Tibial nerve (tissue), 4 donors: ENCODE measurements at regions not wholly inside any gene's neighbourhood (a gene's known extent, or its start where the extent isn't known, plus 50 kb on each side); places are given as distances from the start of the nearest gene placed in this dataset.
A peak's percentile ranks its signal among the peaks of the same experiment; 100 is the strongest.

Experiments used
- DNase-seq, 2 donors: peaks; one replicate each; pipeline ENCODE4 v3.0.0-alpha.2; 2019; ENCODE audit warnings: low spot score in 2 of 2
- H3K27ac ChIP-seq, 4 donors: fragments of 200-600 bp; sonication (generic) in 3 of 4; one replicate each; pipeline ENCODE4 v1.5.1; 2017 to 2019; ENCODE audit warnings: mild to moderate bottlenecking in 1 of 4
- H3K27me3 ChIP-seq, 2 donors: fragments of 200-600 bp; sonication (generic) in 1 of 2; one replicate each; pipeline versions ENCODE4 v1.5.1 to v1.6.0; 2017 to 2019
- H3K36me3 ChIP-seq, 3 donors: fragments of 200-600 bp; sonication (generic); one replicate each; pipeline ENCODE4 v1.5.1; 2018 to 2019
- H3K4me1 ChIP-seq, 4 donors: fragments of 200-600 bp; sonication (generic) in 3 of 4; one replicate each; pipeline ENCODE4 v1.5.1; 2017 to 2019
- H3K4me3 ChIP-seq, 4 donors: fragments of 200-600 bp; sonication (generic) in 3 of 4; one replicate each; pipeline ENCODE4 v1.5.1; 2017 to 2019; ENCODE audit warnings: mild to moderate bottlenecking in 1 of 4, moderate library complexity in 1 of 4
- H3K9me3 ChIP-seq, 4 donors: fragments of 200-600 bp; sonication (generic) in 3 of 4; one replicate each; pipeline ENCODE4 v1.5.1; 2017 to 2019
- EP300 ChIP-seq, 2 donors: sonication (generic); formaldehyde crosslinking; IDR thresholded peaks; one replicate each; pipeline ENCODE4 v1.6.1; 2017; ENCODE audit warnings: antibody characterized with exemption in 2 of 2, mild to moderate bottlenecking in 1 of 2
- POLR2A ChIP-seq, 2 donors: fragments of 450-650 bp; IDR thresholded peaks; one replicate each; pipeline ENCODE4 v1.6.1; 2017; ENCODE audit warnings: antibody characterized with exemption in 2 of 2, mild to moderate bottlenecking in 2 of 2, moderate library complexity in 2 of 2
- WGBS, 2 donors: methylation state at CpG; one replicate each; pipeline ENCODE4 v1.1.5; 2018; 5-methylcytosine and 5-hydroxymethylcytosine counted together
- TF ChIP-seq, protein P1 (sequence below), 5 experiments: fragments of 200-600 bp in 3 of 5; fragments of 450-650 bp in 2 of 5; sonication (generic) in 3 of 5; IDR thresholded peaks; one replicate each; pipeline ENCODE4 v1.5.1; 2016 to 2019; ENCODE audit warnings: antibody characterized with exemption in 5 of 5, mild to moderate bottlenecking in 3 of 5, moderate library complexity in 2 of 5

DNA sequence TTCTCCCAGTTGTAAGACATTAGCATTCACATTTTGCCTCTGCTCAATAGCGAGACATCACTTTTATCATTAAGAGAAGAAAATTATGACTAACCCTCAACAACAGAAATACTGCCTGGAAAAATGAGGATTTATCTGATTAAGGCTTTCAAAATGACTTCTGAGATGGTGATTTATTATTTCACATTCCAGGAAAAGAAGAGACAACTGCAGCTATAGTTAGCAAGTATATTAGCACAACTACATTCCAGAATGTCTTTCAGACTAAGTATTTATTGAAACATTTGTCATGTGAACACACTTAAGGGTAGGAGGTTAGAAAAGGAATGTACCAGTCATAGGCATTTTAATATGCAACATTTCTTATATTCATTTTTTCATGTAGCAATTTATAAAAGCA lies 162.0 kb downstream of the IQUB start:
- H3K36me3 ChIP-seq, result no peaks in the 10 kb centered on the region
- H3K4me3 ChIP-seq, result no peak overlapping the region
- no peaks in the 10 kb centered on the region for H3K9me3 ChIP-seq
- DNase-seq, result no peak
- no peaks in the 10 kb centered on the region for H3K27me3 ChIP-seq
- TF ChIP-seq, protein P1, sequence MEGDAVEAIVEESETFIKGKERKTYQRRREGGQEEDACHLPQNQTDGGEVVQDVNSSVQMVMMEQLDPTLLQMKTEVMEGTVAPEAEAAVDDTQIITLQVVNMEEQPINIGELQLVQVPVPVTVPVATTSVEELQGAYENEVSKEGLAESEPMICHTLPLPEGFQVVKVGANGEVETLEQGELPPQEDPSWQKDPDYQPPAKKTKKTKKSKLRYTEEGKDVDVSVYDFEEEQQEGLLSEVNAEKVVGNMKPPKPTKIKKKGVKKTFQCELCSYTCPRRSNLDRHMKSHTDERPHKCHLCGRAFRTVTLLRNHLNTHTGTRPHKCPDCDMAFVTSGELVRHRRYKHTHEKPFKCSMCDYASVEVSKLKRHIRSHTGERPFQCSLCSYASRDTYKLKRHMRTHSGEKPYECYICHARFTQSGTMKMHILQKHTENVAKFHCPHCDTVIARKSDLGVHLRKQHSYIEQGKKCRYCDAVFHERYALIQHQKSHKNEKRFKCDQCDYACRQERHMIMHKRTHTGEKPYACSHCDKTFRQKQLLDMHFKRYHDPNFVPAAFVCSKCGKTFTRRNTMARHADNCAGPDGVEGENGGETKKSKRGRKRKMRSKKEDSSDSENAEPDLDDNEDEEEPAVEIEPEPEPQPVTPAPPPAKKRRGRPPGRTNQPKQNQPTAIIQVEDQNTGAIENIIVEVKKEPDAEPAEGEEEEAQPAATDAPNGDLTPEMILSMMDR (IDR thresholded peaks at IDR 0.05), result no peak
- no peak for TF ChIP-seq EP300 (IDR thresholded peaks at IDR 0.05)
- no peak for TF ChIP-seq POLR2A (IDR thresholded peaks at IDR 0.05)
- no peaks in the 10 kb centered on the region for H3K4me1 ChIP-seq
- no peak overlapping the region for H3K27ac ChIP-seq
- WGBS, 2 donors, result 71 to 82% methylated on average over 1 of the region's 1 CpG

DNA sequence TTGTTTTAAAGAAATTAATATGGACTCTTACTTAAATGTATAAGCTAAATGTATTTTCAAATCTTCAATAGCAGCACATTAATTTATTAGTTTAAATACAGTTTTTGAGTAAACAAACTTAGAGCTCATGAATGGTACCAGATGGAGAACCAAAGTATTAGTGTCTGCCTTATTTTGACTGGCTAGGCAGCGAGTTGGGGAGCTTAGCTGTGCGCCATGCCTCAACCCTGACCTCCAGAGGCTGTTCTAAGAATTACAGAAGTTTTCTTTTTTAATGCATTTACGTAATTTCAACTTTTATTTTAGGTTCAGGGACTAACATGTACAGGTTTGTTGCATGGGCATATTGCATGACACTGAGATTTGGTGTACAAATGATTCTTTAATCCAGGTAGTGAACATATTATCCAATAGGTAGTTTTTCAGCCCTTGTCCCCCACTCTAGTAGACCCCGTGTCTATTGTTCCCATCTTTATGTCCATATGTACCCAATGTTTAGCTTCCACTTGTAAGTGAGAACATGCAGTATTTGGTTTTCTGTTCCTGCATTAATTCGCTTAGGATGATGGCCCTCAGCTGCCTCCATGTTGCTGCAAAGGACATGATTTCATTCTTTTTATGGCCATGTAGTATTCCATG lies 166.8 kb downstream of the IQUB start:
- no peak overlapping the region for H3K4me3 ChIP-seq
- TF ChIP-seq, protein P1 (IDR thresholded peaks at IDR 0.05), result peak; percentile 21 to 46 (median 33)
- no peak for TF ChIP-seq EP300 (IDR thresholded peaks at IDR 0.05)
- no peaks in the 10 kb centered on the region for H3K9me3 ChIP-seq
- no peak overlapping the region for H3K27ac ChIP-seq
- H3K36me3 ChIP-seq, result no peaks in the 10 kb centered on the region
- no peaks in the 10 kb centered on the region for H3K27me3 ChIP-seq
- DNase-seq, result no peak
- 34 to 41% methylated on average over 5 of the region's 5 CpGs for WGBS, 2 donors
- H3K4me1 ChIP-seq, result no peaks in the 10 kb centered on the region

DNA sequence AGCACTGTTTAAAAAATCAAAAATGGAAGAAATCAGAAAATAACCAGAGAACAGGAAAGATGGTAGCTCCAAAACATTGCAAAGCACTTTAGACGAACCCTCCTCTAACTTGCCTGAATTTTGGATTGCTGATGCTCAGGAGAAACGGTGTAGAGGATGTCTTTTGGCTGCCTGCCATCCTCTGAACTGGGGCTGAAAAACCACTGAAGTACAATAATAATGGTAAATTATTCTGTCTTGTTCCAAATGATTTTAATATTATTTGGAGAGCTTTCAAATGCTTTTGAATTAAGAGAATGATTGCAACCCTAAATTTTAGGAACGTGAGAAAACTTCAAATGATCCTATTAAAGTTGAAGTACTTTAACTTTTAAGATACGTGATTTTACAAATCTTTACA lies 167.3 kb upstream of the SLC13A1 start:
- 37 to 48% methylated on average over 4 of the region's 4 CpGs for WGBS, 2 donors
- TF ChIP-seq, protein P1 (IDR thresholded peaks at IDR 0.05), result no peak
- H3K4me3 ChIP-seq, result no peak overlapping the region
- H3K9me3 ChIP-seq, result no peaks in the 10 kb centered on the region
- no peaks in the 10 kb centered on the region for H3K27me3 ChIP-seq
- H3K36me3 ChIP-seq, result no peaks in the 10 kb centered on the region
- no peak for DNase-seq
- no peaks in the 10 kb centered on the region for H3K4me1 ChIP-seq
- no peak overlapping the region for H3K27ac ChIP-seq

DNA sequence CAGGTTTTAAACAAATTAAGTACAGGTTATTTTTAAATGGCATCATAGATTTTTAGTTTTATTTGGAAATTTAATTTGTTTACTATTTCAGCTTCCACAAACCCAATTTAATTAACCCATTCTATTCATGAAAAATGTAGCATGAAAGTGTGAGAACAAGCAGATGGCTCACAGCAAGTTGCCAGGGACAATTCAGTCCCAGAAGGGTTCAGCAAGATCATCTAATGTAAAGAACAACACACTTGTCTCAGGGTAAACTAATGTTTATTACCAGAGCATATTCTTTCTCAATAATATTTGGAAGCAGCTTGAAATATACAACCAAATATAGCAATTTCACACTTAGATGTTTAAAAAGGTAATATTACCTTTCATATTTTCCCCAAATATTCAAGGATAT lies 166.9 kb upstream of the SLC13A1 start:
- Histone ChIP-seq H3K4me1 (no peaks in the 10 kb centered on the region), H3K36me3 (no peaks in the 10 kb centered on the region), H3K4me3 (no peak overlapping the region), H3K27me3 (no peaks in the 10 kb centered on the region), H3K9me3 (no peaks in the 10 kb centered on the region), H3K27ac (no peak overlapping the region)
- DNase-seq, result no peak
- TF ChIP-seq POLR2A (IDR thresholded peaks at IDR 0.05), result no peak
- no peak for TF ChIP-seq EP300 (IDR thresholded peaks at IDR 0.05)
- TF ChIP-seq, protein P1 (IDR thresholded peaks at IDR 0.05), result no peak

DNA sequence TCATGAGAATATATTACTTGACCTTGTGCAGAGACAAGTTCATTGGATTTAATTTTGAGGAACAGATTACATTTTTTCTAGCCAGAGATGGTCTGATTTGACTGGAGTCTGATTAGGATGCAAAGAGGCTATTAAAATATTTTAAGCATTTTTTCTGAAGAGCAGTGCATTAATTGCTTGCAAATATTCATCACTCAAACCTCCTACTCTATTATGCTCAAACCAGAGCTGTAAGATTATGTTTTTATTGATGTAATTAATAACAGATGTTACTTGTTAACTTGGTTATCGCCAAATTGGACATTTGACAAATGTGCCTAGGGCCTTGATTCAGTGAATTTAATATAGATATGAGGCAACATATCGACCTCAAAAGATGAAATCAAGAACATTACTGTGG lies 160.9 kb upstream of the SLC13A1 start:
- Histone ChIP-seq H3K36me3 (no peaks in the 10 kb centered on the region), H3K9me3 (no peaks in the 10 kb centered on the region), H3K4me1 (no peaks in the 10 kb centered on the region), H3K27me3 (no peaks in the 10 kb centered on the region), H3K4me3 (no peak overlapping the region), H3K27ac (no peak overlapping the region)
- 62 to 63% methylated on average over 2 of the region's 2 CpGs for WGBS, 2 donors
- DNase-seq, result no peak
- TF ChIP-seq, protein P1 (IDR thresholded peaks at IDR 0.05), result no peak
- no peak for TF ChIP-seq EP300 (IDR thresholded peaks at IDR 0.05)
- no peak for TF ChIP-seq POLR2A (IDR thresholded peaks at IDR 0.05)
